HG03354 (cell line): ENCODE measurements at regions not wholly inside any gene's neighbourhood (a gene's known extent, or its start where the extent isn't known, plus 50 kb on each side); places are given as distances from the start of the nearest gene placed in this dataset.

ENCODE experiments used
- ATAC-seq: cut with Tn5 transposase; IDR thresholded peaks from one replicate; pipeline ENCODE4 v1.9.1; 2021; ENCODE audit warnings: mild to moderate bottlenecking; ENCODE audit not compliant: unreplicated experiment, poor library complexity, severe bottlenecking

- ATAC-seq, result no peak
These were observed 97.1 kb upstream of the GNAO1 start for GRCh38 chr16:56094231-56094630.

DNA sequence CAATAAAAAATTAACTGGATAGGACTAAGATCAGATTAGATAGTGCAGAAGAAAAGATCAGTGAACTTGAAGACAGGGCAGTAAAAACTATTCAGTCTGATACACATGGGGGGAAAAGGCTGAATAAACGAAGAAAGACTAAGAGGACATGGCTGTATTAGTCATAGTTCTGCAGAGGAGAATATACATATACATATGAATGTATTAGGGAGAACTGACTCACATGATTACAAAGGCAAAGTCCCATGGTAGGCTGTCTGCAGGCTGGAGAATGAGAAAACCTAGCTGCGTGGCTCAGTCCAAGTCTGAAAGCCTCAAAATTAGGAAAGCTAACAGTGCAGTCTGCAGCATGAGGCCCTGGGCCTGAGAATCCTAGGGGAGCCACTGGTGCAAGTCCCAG is 98.2 kb upstream of the GNAO1 start:
- ATAC-seq, result no peak

- ATAC-seq, result no peak
These were observed 101.2 kb upstream of the GNAO1 start for GRCh38 chr16:56090076-56090475.

DNA sequence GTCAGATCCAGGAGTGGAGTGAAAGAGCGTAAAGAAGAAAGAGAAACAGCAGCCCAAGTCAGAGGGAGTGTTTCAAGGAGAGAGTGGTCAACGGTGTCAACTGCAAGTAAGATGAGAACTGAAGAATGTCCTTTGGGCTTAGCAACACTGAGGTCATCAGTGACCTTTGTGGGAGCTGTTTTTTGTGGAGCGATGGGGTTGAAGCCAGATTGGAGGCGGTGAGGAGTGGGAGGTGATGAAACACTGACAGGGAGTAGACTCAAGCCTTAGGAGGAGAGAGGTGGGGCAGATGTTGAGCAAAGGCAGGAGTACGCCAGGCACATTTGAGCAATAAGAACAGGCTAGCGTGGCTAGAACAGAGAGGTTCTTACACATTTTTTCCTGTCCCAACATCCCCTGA is 103.7 kb upstream of the GNAO1 start:
- ATAC-seq, result no peak

- no peak for ATAC-seq
These were observed 109.9 kb upstream of the GNAO1 start for GRCh38 chr16:56081371-56081770.

- ATAC-seq, result no peak
These were observed 115.4 kb upstream of the GNAO1 start for GRCh38 chr16:56075732-56076388.

DNA sequence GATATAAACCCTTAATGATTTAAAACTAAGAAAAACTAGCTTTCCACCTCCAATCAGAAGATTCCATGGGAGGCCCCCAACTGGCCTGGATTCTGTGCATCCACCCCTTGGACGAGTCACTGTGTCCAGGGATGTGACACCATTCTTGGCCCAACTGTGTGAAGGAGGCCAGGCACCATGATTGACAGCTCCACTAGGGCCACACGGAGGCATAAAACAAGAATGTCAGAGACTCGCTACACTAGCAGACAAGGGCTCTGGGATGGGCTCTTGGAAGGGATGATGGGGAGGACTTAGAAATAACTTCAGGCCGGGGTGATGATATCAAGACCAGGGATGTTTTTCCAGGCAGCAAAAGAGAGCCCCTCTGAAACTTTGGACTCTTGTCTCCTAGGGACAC is 117.8 kb upstream of the GNAO1 start:
- ATAC-seq, result no peak

DNA sequence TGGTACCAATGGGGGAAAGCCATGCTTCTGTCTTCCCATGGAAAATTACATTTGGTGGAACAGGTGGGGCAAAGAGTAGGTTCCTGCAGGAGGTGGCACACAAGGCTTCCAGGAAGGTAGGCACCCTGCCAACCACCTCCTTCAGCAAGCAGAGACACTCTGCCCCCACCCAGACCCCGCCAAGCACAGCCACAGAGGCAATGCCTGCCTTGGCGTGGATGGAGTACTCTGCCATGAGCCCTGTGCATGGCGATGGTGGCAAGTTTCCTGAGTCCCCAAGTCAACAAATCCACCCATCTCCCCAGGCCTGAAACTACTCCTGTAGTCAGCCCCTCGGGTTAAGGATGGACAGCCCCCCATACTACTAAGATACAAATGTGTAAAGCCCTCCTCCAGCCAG is 119.2 kb upstream of the GNAO1 start:
- no peak for ATAC-seq

GRCh38 chr16:56068816-56069215 is 122.5 kb upstream of the GNAO1 start:
- ATAC-seq, result no peak

DNA sequence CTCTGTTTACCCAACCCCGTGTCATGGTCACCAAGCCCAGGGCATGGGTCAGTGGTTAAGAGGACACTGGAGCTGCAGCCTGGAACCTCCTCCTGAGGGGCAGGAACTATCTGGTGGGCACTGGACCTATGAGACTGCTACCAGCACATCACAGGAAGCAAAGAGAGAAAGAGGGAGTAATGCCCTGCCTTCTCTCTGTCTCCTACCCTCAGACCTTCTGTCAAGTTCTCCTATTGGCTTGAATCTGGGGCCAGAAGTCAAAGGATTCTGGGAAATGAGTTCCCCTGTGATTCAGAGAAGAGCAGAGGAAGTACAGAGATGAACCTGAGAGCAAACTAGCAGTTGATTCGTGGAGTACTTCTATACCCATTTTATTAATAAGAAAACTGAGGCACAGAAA is 123.0 kb upstream of the GNAO1 start:
- ATAC-seq, result no peak

GRCh38 chr16:56067406-56067805 is 123.9 kb upstream of the GNAO1 start:
- ATAC-seq, result no peak

- ATAC-seq, result no peak
These were observed 124.7 kb upstream of the GNAO1 start for GRCh38 chr16:56066617-56067016.

- ATAC-seq, result no peak
These were observed 128.2 kb upstream of the GNAO1 start for GRCh38 chr16:56063111-56063510.

DNA sequence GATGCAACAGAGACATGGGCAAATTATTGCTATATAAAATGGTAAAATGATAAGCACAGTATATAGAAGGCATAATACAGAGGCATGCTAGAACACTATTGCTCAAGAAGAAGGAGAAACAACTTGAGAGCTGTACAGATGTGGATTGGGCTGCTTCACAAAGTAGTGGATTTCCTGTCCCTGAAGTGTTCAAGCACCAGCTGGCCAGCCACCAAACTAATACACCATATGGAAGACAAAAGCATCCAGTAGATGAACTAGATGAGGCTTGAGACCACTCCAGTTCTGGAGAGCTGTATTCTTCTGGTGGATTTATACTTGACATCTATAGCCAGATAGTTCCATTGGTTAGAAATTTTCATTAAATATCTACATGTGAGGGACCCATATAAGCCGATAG is 134.1 kb upstream of the GNAO1 start:
- no peak for ATAC-seq

DNA sequence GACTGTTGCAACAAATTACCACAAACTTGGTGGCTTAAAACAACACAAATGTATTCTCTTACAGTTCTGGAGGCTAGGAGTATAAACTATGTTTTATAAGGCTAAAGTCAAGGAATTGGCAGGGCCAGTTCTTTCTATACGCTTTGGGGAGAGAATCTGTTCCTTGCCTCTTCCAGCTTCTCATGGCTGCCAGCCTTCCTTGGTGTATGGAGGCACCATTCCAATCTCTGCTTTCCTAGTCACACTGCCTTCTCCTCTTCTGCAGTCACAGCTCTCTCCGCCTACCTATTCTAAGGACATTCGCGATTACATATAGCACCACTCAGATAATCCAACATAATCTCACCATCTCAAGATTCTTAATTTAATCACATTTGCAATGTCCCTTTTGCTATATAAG is 140.4 kb upstream of the GNAO1 start:
- ATAC-seq, result no peak

GRCh38 chr16:56048425-56049105 is 142.7 kb upstream of the GNAO1 start:
- ATAC-seq, result peak; percentile 93

- no peak for ATAC-seq
These were observed 143.7 kb upstream of the GNAO1 start for GRCh38 chr16:56047307-56048234.

- ATAC-seq, result no peak
These were observed 148.9 kb upstream of the GNAO1 start for GRCh38 chr16:56042416-56042815.

- ATAC-seq, result no peak
These were observed 149.6 kb upstream of the GNAO1 start for GRCh38 chr16:56041556-56042140.

DNA sequence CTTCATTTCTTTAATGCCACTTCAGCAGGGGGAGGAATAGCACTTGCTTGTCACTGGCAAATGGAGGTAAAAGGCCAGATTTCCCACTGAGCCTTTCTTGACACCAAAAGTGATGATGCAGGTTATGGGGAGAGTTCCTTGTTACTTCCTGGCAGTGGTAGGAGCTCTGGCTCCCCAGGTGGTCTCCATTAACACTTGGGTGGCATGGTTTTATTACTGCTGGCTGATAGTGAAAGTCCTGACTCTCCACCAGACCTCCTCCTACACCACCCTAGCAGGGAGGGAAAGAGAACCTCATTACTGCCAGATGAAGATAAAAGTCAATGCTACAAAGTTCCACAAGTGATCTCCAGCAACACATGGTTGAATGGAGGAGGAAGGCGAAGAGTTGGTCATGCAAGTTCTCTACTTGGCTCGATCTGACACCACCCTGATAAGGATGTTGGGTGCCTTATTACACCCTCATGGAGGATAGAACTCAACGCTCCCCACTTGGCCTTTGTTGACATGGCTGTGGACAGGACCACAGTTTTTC is 152.7 kb upstream of the GNAO1 start:
- no peak for ATAC-seq
